Uterus (tissue), 2 donors: ENCODE measurements at regions not wholly inside any gene's neighbourhood (a gene's known extent, or its start where the extent isn't known, plus 50 kb on each side); places are given as distances from the start of the nearest gene placed in this dataset.

Experiments
- POLR2A ChIP-seq, 2 donors: fragments of 450-650 bp; IDR thresholded peaks; one replicate each; pipeline ENCODE4 v1.6.1; 2016; ENCODE audit warnings: antibody characterized with exemption in 2 of 2, mild to moderate bottlenecking in 1 of 2, moderate library complexity in 1 of 2
- TF ChIP-seq, protein P1 (sequence below), 4 experiments: fragments of 200-600 bp in 2 of 4; fragments of 450-650 bp in 2 of 4; sonication (generic) in 2 of 4; IDR thresholded peaks; one replicate each; pipeline ENCODE4 v1.5.1; 2016 to 2019; ENCODE audit warnings: antibody characterized with exemption in 4 of 4, mild to moderate bottlenecking in 2 of 4, moderate library complexity in 1 of 4

GRCh38 chr2:195037045-195037444, 620.0 kb upstream of the SLC39A10 start:
- TF ChIP-seq, protein P1, sequence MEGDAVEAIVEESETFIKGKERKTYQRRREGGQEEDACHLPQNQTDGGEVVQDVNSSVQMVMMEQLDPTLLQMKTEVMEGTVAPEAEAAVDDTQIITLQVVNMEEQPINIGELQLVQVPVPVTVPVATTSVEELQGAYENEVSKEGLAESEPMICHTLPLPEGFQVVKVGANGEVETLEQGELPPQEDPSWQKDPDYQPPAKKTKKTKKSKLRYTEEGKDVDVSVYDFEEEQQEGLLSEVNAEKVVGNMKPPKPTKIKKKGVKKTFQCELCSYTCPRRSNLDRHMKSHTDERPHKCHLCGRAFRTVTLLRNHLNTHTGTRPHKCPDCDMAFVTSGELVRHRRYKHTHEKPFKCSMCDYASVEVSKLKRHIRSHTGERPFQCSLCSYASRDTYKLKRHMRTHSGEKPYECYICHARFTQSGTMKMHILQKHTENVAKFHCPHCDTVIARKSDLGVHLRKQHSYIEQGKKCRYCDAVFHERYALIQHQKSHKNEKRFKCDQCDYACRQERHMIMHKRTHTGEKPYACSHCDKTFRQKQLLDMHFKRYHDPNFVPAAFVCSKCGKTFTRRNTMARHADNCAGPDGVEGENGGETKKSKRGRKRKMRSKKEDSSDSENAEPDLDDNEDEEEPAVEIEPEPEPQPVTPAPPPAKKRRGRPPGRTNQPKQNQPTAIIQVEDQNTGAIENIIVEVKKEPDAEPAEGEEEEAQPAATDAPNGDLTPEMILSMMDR (IDR thresholded peaks at IDR 0.05) = no peak
- TF ChIP-seq POLR2A (IDR thresholded peaks at IDR 0.05) = no peak
